Adrenal gland (tissue), 9 donors: ENCODE measurements at regions not wholly inside any gene's neighbourhood (a gene's known extent, or its start where the extent isn't known, plus 50 kb on each side); places are given as distances from the start of the nearest gene placed in this dataset.
A peak's percentile ranks its signal among the peaks of the same experiment; 100 is the strongest.
"Not testable (repeated sequence)": the region's sequence is repeated elsewhere in the genome, so short reads cannot be mapped to it uniquely, and the experiment has no call there.

Source experiments
- DNase-seq, 7 donors: peaks; one replicate each; pipeline ENCODE4 v3.0.0-alpha.2; 2019 to 2020
- H3K27ac ChIP-seq, 5 donors: fragments of 200-600 bp; sonication (generic) in 4 of 5; 1 replicate in 3 of 5; 2 replicates in 2 of 5; pipeline versions ENCODE4 v1.5.1 to v1.8.0; 2016 to 2020; ENCODE audit warnings: mild to moderate bottlenecking in 1 of 5
- H3K27me3 ChIP-seq: fragments of 200-600 bp; 2 replicates; pipeline ENCODE4 v1.8.0; 2021
- H3K36me3 ChIP-seq, 2 donors: fragments of 200-600 bp; replicated peaks in 1 of 2; 1 replicate in 1 of 2; 2 replicates in 1 of 2; pipeline versions ENCODE4 v1.5.1 to v1.8.0; 2018 to 2022
- H3K4me1 ChIP-seq, 2 donors: fragments of 200-600 bp; replicated peaks in 1 of 2; 1 replicate in 1 of 2; 2 replicates in 1 of 2; pipeline versions ENCODE4 v1.5.1 to v1.8.0; 2018 to 2021
- H3K4me3 ChIP-seq, 4 donors: fragments of 200-600 bp; sonication (generic) in 3 of 4; one replicate each; pipeline ENCODE4 v1.5.1; 2016 to 2018
- H3K9me3 ChIP-seq, 3 donors: fragments of 200-600 bp; sonication (generic) in 1 of 3; replicated peaks in 1 of 3; 1 replicate in 2 of 3; 2 replicates in 1 of 3; pipeline versions ENCODE4 v1.5.1 to v1.8.0; 2016 to 2021
- WGBS, 4 donors: extraction: QIAGEN DNeasy Blood & Tissue Kit in 2 of 4; methylation state at CpG; one replicate each; pipeline versions ENCODE4 v1.1.5 to v1.1.7; 2013 to 2017; 5-methylcytosine and 5-hydroxymethylcytosine counted together
- intact Hi-C, 2 donors: fragments of 100-400 bp; cut with DNase I; formaldehyde crosslinking; loops; one replicate each; pipeline versions ENCODE4 v1.14.1 to v1.15.0; 2022 to 2023
- donor health status: healthy with polysubstance abuse.
- donor health status: Bipolar disorder and iron deficiency.
- donor health status: DM: yes; HTN: yes; CAD: no.
- donor health status: DM: no; HTN: no; CAD: no.
- donor health status: DM: no; HTN: no; CAD: no.

- intact Hi-C loops, H3K27me3 ChIP-seq, H3K9me3 ChIP-seq, H3K4me3 ChIP-seq, H3K4me1 ChIP-seq, H3K27ac ChIP-seq, DNase-seq, H3K36me3 ChIP-seq: not testable (repeated sequence)
- no CpG with 5 or more reads among the region's 31 CpGs for WGBS, 4 donors
These were observed 4453.1 kb upstream of the TPTE start for GRCh38 chr21:6068098-6068831.

- H3K4me3 ChIP-seq, H3K9me3 ChIP-seq, H3K27ac ChIP-seq, H3K36me3 ChIP-seq, H3K27me3 ChIP-seq, H3K4me1 ChIP-seq, intact Hi-C loops: not testable (repeated sequence)
- peak in 2 of 7 donors; percentile 1 to 29 for DNase-seq
- 86 to 90% (median 88%) methylated on average over 1 to 2 of the region's 2 CpGs for whole genome bisulfite sequencing, 4 donors
These were observed 4451.2 kb upstream of the TPTE start for GRCh38 chr21:6070213-6070612.

GRCh38 chr21:6072691-6073090 is 4448.7 kb upstream of the TPTE start:
- WGBS, 4 donors = no CpG with 5 or more reads among the region's 5 CpGs
- H3K4me1 ChIP-seq, H3K27me3 ChIP-seq, DNase-seq, H3K36me3 ChIP-seq, H3K4me3 ChIP-seq, H3K9me3 ChIP-seq, H3K27ac ChIP-seq, intact Hi-C loops: not testable (repeated sequence)

- H3K9me3 ChIP-seq, H3K27me3 ChIP-seq, H3K36me3 ChIP-seq, H3K27ac ChIP-seq, DNase-seq, intact Hi-C loops, H3K4me1 ChIP-seq, H3K4me3 ChIP-seq: not testable (repeated sequence)
- WGBS, 4 donors = no CpG with 5 or more reads among the region's 19 CpGs
These were observed 4447.2 kb upstream of the TPTE start for GRCh38 chr21:6073993-6074705.

- H3K27ac ChIP-seq, H3K36me3 ChIP-seq, intact Hi-C loops, H3K9me3 ChIP-seq, H3K4me1 ChIP-seq, H3K4me3 ChIP-seq, H3K27me3 ChIP-seq, DNase-seq: not testable (repeated sequence)
- no CpG with 5 or more reads among the region's 17 CpGs for whole genome bisulfite sequencing, 4 donors
These were observed 4446.4 kb upstream of the TPTE start for GRCh38 chr21:6074935-6075334.

- H3K4me1 ChIP-seq, intact Hi-C loops, DNase-seq, H3K9me3 ChIP-seq, H3K27me3 ChIP-seq, H3K27ac ChIP-seq, H3K36me3 ChIP-seq, H3K4me3 ChIP-seq: not testable (repeated sequence)
- no CpG with 5 or more reads among the region's 24 CpGs for WGBS, 4 donors
These were observed 4445.7 kb upstream of the TPTE start for GRCh38 chr21:6075627-6076208.

- H3K4me1 ChIP-seq, DNase-seq, H3K4me3 ChIP-seq, intact Hi-C loops, H3K27ac ChIP-seq, H3K36me3 ChIP-seq, H3K9me3 ChIP-seq, H3K27me3 ChIP-seq: not testable (repeated sequence)
- no CpG with 5 or more reads among the region's 12 CpGs for WGBS, 4 donors
These were observed 4444.0 kb upstream of the TPTE start for GRCh38 chr21:6077358-6077757.

GRCh38 chr21:6078902-6079301 is 4442.5 kb upstream of the TPTE start:
- 90% methylated on average over 5 to 6 of the region's 12 CpGs; no CpG with 5 or more reads in 2 of the 4 donors for WGBS, 4 donors
- H3K27me3 ChIP-seq, H3K36me3 ChIP-seq, intact Hi-C loops, H3K4me3 ChIP-seq, H3K4me1 ChIP-seq, H3K27ac ChIP-seq, H3K9me3 ChIP-seq: not testable (repeated sequence)
- DNase-seq = peak in 1 of 7 donors; percentile 11

- H3K27me3 ChIP-seq, H3K9me3 ChIP-seq, H3K4me1 ChIP-seq, H3K4me3 ChIP-seq, H3K36me3 ChIP-seq, intact Hi-C loops, H3K27ac ChIP-seq, DNase-seq: not testable (repeated sequence)
- WGBS, 4 donors = no CpG with 5 or more reads among the region's 34 CpGs
These were observed 4440.3 kb upstream of the TPTE start for GRCh38 chr21:6080941-6081655.

GRCh38 chr21:6082166-6082565 is 4439.2 kb upstream of the TPTE start:
- no CpG with 5 or more reads among the region's 12 CpGs for WGBS, 4 donors
- H3K27ac ChIP-seq, H3K4me3 ChIP-seq, H3K36me3 ChIP-seq, H3K27me3 ChIP-seq, intact Hi-C loops, DNase-seq, H3K4me1 ChIP-seq, H3K9me3 ChIP-seq: not testable (repeated sequence)
